Keratinocyte (primary cell): ENCODE measurements at regions not wholly inside any gene's neighbourhood (a gene's known extent, or its start where the extent isn't known, plus 50 kb on each side); places are given as distances from the start of the nearest gene placed in this dataset.

Experiments
- DNase-seq: peaks from one replicate; pipeline ENCODE4 v3.0.0-alpha.2; 2011; ENCODE audit warnings: low read depth, missing footprints, low spot score
- FAIRE-seq: peaks from 2 replicates; lab custom pipeline; 2011; peaks lifted over from hg19 to GRCh38; lab: Jason Lieb, UNC
- H2AFZ ChIP-seq: 2 replicates; pipeline ENCODE4 v1.6.0; 2012; ENCODE audit warnings: low read length, control low read depth, inconsistent platforms; ENCODE audit not compliant: control insufficient read depth
- H3K27ac ChIP-seq: 2 replicates; pipeline ENCODE4 v1.5.1; 2011; ENCODE audit warnings: low read length; ENCODE audit not compliant: control insufficient read depth, insufficient read depth
- H3K27me3 ChIP-seq: 3 replicates; pipeline ENCODE4 v1.6.0; 2011; ENCODE audit warnings: low read length; ENCODE audit not compliant: control insufficient read depth, insufficient read depth; ENCODE audit errors: extremely low read depth
- H3K36me3 ChIP-seq, 2 experiments: 2 replicates in 1 of 2; 3 replicates in 1 of 2; pipeline ENCODE4 v1.5.1; 2011; ENCODE audit warnings: low read length in 2 of 2, mild to moderate bottlenecking in 1 of 2; ENCODE audit not compliant: control insufficient read depth in 2 of 2, insufficient read depth in 2 of 2; ENCODE audit errors: extremely low read depth in 1 of 2
- H3K4me1 ChIP-seq: 3 replicates; pipeline ENCODE4 v1.5.1; 2011; ENCODE audit warnings: low read length; ENCODE audit not compliant: control insufficient read depth, insufficient read depth; ENCODE audit errors: extremely low read depth
- H3K4me2 ChIP-seq: 3 replicates; pipeline ENCODE4 v1.6.0; 2011; ENCODE audit warnings: low read depth, low read length; ENCODE audit not compliant: control insufficient read depth, insufficient read depth; ENCODE audit errors: extremely low read depth
- H3K4me3 ChIP-seq, 3 experiments: fragments of 200-600 bp in 1 of 3; sonication (generic) in 1 of 3; 2 replicates in 2 of 3; 3 replicates in 1 of 3; pipeline ENCODE4 v1.5.1; 2011 to 2016; ENCODE audit warnings: low read length in 3 of 3, mild to moderate bottlenecking in 3 of 3, control low read depth in 2 of 3, inconsistent platforms in 1 of 3, low read depth in 1 of 3, mixed read lengths in 1 of 3, mixed run types in 1 of 3, moderate library complexity in 1 of 3; ENCODE audit not compliant: control insufficient read depth in 2 of 3, insufficient read depth in 2 of 3; ENCODE audit errors: extremely low read depth in 1 of 3
- H3K79me2 ChIP-seq: 2 replicates; pipeline ENCODE4 v1.6.0; 2012; ENCODE audit warnings: low read length; ENCODE audit not compliant: control insufficient read depth, insufficient read depth
- H3K9ac ChIP-seq: 3 replicates; pipeline ENCODE4 v1.6.0; 2011; ENCODE audit warnings: low read length; ENCODE audit not compliant: control insufficient read depth, insufficient read depth; ENCODE audit errors: extremely low read depth
- H3K9me1 ChIP-seq: 3 replicates; pipeline ENCODE4 v1.6.0; 2011; ENCODE audit warnings: low read length; ENCODE audit not compliant: control insufficient read depth, insufficient read depth; ENCODE audit errors: extremely low read depth
- H3K9me3 ChIP-seq: 2 replicates; pipeline ENCODE4 v1.5.1; 2012; ENCODE audit warnings: low read depth, low read length; ENCODE audit not compliant: control insufficient read depth
- H4K20me1 ChIP-seq: 3 replicates; pipeline ENCODE4 v1.6.0; 2011; ENCODE audit warnings: low read length; ENCODE audit not compliant: control insufficient read depth, insufficient read depth; ENCODE audit errors: extremely low read depth
- EZH2 ChIP-seq: IDR thresholded peaks from one replicate; pipeline ENCODE4 v1.6.1; 2012; ENCODE audit warnings: inconsistent platforms, mild to moderate bottlenecking, low read length, moderate library complexity
- dilution Hi-C: fragments of 300-500 bp; cut with MboI; formaldehyde crosslinking; loops from one replicate; pipeline ENCODE4 v1.7.0; 2020; ENCODE audit warnings: low sequenced_read_pairs; ENCODE audit not compliant: extremely low pct_ligation_motif_present
- TF ChIP-seq, protein P1 (sequence below), 3 experiments: IDR thresholded peaks in 1 of 3; conservative IDR thresholded peaks in 1 of 3; optimal IDR thresholded peaks in 1 of 3; 2 replicates in 2 of 3; 3 replicates in 1 of 3; pipeline versions ENCODE3 to v1.5.1; 2011; ENCODE audit warnings: low read length in 3 of 3, mild to moderate bottlenecking in 3 of 3, moderate library complexity in 2 of 3, control low read depth in 1 of 3, inconsistent platforms in 1 of 3; ENCODE audit not compliant: insufficient read depth in 2 of 3; ENCODE audit errors: extremely low read depth in 1 of 3

- Histone ChIP-seq H3K9ac (no peak overlapping the region), H3K4me2 (no peak overlapping the region), H4K20me1 (no peaks in the 10 kb centered on the region), H3K27me3 (no peaks in the 10 kb centered on the region), H3K4me1 (no peaks in the 10 kb centered on the region), H3K9me3 (no peaks in the 10 kb centered on the region), H2AFZ (no peak overlapping the region), H3K27ac (no peak overlapping the region), H3K79me2 (no peaks in the 10 kb centered on the region), H3K9me1 (no peaks in the 10 kb centered on the region), H3K36me3 (no peaks in the 10 kb centered on the region), H3K4me3 (no peak overlapping the region)
- dilution Hi-C loops, result no loop called here
- DNase-seq (no peak), FAIRE-seq (no peak)
- no peak for TF ChIP-seq EZH2
- TF ChIP-seq, protein P1, sequence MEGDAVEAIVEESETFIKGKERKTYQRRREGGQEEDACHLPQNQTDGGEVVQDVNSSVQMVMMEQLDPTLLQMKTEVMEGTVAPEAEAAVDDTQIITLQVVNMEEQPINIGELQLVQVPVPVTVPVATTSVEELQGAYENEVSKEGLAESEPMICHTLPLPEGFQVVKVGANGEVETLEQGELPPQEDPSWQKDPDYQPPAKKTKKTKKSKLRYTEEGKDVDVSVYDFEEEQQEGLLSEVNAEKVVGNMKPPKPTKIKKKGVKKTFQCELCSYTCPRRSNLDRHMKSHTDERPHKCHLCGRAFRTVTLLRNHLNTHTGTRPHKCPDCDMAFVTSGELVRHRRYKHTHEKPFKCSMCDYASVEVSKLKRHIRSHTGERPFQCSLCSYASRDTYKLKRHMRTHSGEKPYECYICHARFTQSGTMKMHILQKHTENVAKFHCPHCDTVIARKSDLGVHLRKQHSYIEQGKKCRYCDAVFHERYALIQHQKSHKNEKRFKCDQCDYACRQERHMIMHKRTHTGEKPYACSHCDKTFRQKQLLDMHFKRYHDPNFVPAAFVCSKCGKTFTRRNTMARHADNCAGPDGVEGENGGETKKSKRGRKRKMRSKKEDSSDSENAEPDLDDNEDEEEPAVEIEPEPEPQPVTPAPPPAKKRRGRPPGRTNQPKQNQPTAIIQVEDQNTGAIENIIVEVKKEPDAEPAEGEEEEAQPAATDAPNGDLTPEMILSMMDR (optimal IDR thresholded peaks at IDR 0.05 in 1 of 3, IDR thresholded peaks at IDR 0.05 in 1 of 3, conservative IDR thresholded peaks at IDR 0.05 in 1 of 3; ENCODE audit: extremely low read depth in 1 of 3, insufficient read depth in 2 of 3, low read length in 3 of 3), result no peak
These were observed 68.1 kb upstream of the EDNRB start for GRCh38 chr13:77986713-77987112.

- Histone ChIP-seq H3K9me1 (no peaks in the 10 kb centered on the region), H3K4me2 (no peak overlapping the region), H3K36me3 (no peaks in the 10 kb centered on the region), H3K9me3 (no peaks in the 10 kb centered on the region), H3K27ac (no peak overlapping the region), H3K79me2 (no peaks in the 10 kb centered on the region), H4K20me1 (no peaks in the 10 kb centered on the region), H2AFZ (no peak overlapping the region), H3K27me3 (no peaks in the 10 kb centered on the region), H3K4me3 (no peak overlapping the region), H3K4me1 (peaks cover 2% of the 10 kb centered on the region), H3K9ac (no peak overlapping the region)
- FAIRE-seq (no peak), DNase-seq (no peak)
- dilution Hi-C loops, result no loop called here
- TF ChIP-seq, protein P1 (optimal IDR thresholded peaks at IDR 0.05 in 1 of 3, IDR thresholded peaks at IDR 0.05 in 1 of 3, conservative IDR thresholded peaks at IDR 0.05 in 1 of 3; ENCODE audit: extremely low read depth in 1 of 3, insufficient read depth in 2 of 3, low read length in 3 of 3), result no peak
- TF ChIP-seq EZH2, result no peak
These were observed 67.4 kb upstream of the EDNRB start for GRCh38 chr13:77985866-77986636.
